Occipital lobe (tissue), 1 donor: ENCODE measurements at regions not wholly inside any gene's neighbourhood (a gene's known extent, or its start where the extent isn't known, plus 50 kb on each side); places are given as distances from the start of the nearest gene placed in this dataset. TPM values are rescaled to one million over a fixed set of nuclear protein-coding genes. Genes with fewer than 3 reads are reported as not detected.

Experiments used
- small RNA-seq: library from RNA; depleted of rRNA; stranded (forward); fragments of <200 nt; gene quantifications from one replicate; pipeline ENCODE3, GENCODE V24; 2014

Small RNAs in the stretch of these regions (small RNA-seq; reads per million reads assigned to genes)
- not detected for gene RNA5SP120
